ENCODE measurements at regions not wholly inside any gene's neighbourhood (a gene's known extent, or its start where the extent isn't known, plus 50 kb on each side); places are given as distances from the start of the nearest gene placed in this dataset.

DNA sequence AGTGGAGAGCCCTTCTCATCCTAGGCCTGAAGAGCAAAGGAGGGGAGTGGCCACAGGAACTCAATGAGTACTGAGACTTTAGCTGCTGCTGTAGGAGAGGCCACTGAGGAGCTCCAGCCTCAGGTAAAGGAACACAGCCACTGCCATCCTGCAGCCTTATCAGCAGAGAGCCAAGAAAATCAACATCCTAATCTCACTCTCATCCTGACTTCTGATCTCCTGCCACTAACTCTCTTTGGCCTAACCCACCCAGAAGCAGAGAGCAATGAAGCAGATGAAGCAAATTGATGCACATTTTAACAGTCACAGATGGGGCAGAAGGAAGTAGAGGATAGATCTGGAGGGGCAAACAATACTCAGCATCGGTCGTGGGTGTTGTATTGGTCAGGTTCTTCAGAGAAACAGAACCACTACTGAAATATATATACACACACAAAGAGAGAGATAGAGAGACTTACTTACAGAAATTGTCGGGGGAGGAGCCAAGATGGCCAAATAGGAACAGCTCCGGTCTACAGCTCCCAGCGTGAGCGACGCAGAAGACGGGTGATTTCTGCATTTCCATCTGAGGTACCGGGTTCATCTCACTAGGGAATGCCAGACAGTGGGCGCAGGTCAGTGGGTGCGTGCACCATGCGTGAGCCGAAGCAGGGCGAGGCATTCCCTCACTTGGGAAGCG, 297.6 kb downstream of the MTERF1 start:
- TF ChIP-seq, protein P1, sequence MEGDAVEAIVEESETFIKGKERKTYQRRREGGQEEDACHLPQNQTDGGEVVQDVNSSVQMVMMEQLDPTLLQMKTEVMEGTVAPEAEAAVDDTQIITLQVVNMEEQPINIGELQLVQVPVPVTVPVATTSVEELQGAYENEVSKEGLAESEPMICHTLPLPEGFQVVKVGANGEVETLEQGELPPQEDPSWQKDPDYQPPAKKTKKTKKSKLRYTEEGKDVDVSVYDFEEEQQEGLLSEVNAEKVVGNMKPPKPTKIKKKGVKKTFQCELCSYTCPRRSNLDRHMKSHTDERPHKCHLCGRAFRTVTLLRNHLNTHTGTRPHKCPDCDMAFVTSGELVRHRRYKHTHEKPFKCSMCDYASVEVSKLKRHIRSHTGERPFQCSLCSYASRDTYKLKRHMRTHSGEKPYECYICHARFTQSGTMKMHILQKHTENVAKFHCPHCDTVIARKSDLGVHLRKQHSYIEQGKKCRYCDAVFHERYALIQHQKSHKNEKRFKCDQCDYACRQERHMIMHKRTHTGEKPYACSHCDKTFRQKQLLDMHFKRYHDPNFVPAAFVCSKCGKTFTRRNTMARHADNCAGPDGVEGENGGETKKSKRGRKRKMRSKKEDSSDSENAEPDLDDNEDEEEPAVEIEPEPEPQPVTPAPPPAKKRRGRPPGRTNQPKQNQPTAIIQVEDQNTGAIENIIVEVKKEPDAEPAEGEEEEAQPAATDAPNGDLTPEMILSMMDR (conservative IDR thresholded peaks at IDR 0.05; ENCODE audit: low read depth, low read length) = no peak
- no peak for TF ChIP-seq EZH2 (IDR thresholded peaks at IDR 0.05; ENCODE audit: borderline replicate concordance, low read depth, low read length, poor library complexity, severe bottlenecking)

Measured in A673 (cell line).